AML-193 (cell line): ENCODE measurements at regions not wholly inside any gene's neighbourhood (a gene's known extent, or its start where the extent isn't known, plus 50 kb on each side); places are given as distances from the start of the nearest gene placed in this dataset.

ENCODE experiments used
- DNase-seq, 2 experiments: peaks; one replicate each; lab custom pipeline; 2025; lab: John Stamatoyannopoulos, UW

- no peak for DNase-seq
Measured at GRCh38 chr12:118467641-118468305, 91.4 kb downstream of the SUDS3 start.

- no peak for DNase-seq
Measured at GRCh38 chr12:118472940-118473339, 96.6 kb downstream of the SUDS3 start.

GRCh38 chr12:118480235-118480634 is 103.9 kb downstream of the SUDS3 start:
- no peak for DNase-seq

- DNase-seq: no peak
Measured at GRCh38 chr12:118488034-118488433, 111.7 kb downstream of the SUDS3 start.

GRCh38 chr12:118493962-118494361 is 117.6 kb downstream of the SUDS3 start:
- no peak for DNase-seq

- DNase-seq: no peak
Measured at GRCh38 chr12:118494776-118495175, 118.4 kb downstream of the SUDS3 start.

GRCh38 chr12:118495296-118495695 is 118.9 kb downstream of the SUDS3 start:
- DNase-seq: no peak

- DNase-seq: no peak
Measured at GRCh38 chr12:118498171-118498570, 121.8 kb downstream of the SUDS3 start.

- DNase-seq: no peak
Measured at GRCh38 chr12:118500299-118500698, 123.9 kb downstream of the SUDS3 start.

GRCh38 chr12:118501489-118501888 is 125.1 kb downstream of the SUDS3 start:
- no peak for DNase-seq

GRCh38 chr12:118503476-118503875 is 127.1 kb downstream of the SUDS3 start:
- no peak for DNase-seq

- DNase-seq: no peak
Measured at GRCh38 chr12:118512669-118513068, 136.3 kb downstream of the SUDS3 start.

GRCh38 chr12:118513611-118514010 is 137.3 kb downstream of the SUDS3 start:
- no peak for DNase-seq

GRCh38 chr12:118514297-118514696 is 137.9 kb downstream of the SUDS3 start:
- DNase-seq: no peak

- DNase-seq: no peak
Measured at GRCh38 chr12:118520214-118521035, 144.1 kb downstream of the SUDS3 start.

- DNase-seq: no peak
Measured at GRCh38 chr12:118521036-118521370, 144.6 kb downstream of the SUDS3 start.

GRCh38 chr12:118524446-118524845 is 148.1 kb downstream of the SUDS3 start:
- no peak for DNase-seq

- no peak for DNase-seq
Measured at GRCh38 chr12:118525216-118525615, 148.9 kb downstream of the SUDS3 start.

GRCh38 chr12:118526255-118527095 is 150.1 kb downstream of the SUDS3 start:
- no peak for DNase-seq

- no peak for DNase-seq
Measured at GRCh38 chr12:118527310-118527709, 151.0 kb downstream of the SUDS3 start.

- no peak for DNase-seq
Measured at GRCh38 chr12:118528625-118529024, 152.3 kb downstream of the SUDS3 start.

- DNase-seq: no peak
Measured at GRCh38 chr12:118534003-118534402, 157.6 kb downstream of the SUDS3 start.
